ENCODE measurements at regions not wholly inside any gene's neighbourhood (a gene's known extent, or its start where the extent isn't known, plus 50 kb on each side); places are given as distances from the start of the nearest gene placed in this dataset.

GRCh38 chr10:50936335-50936734 lies 50.9 kb upstream of the A1CF start:
- Mint-ChIP-seq H3K27me3 (ENCODE audit: unreplicated experiment) (no peaks in the 10 kb centered on the region), H3K4me1 (ENCODE audit: unreplicated experiment) (no peaks in the 10 kb centered on the region), H3K36me3 (ENCODE audit: low read depth, unreplicated experiment) (no peaks in the 10 kb centered on the region), H3K9me3 (ENCODE audit: unreplicated experiment) (no peaks in the 10 kb centered on the region), H3K27ac (ENCODE audit: unreplicated experiment) (no peak overlapping the region), H3K4me3 (ENCODE audit: unreplicated experiment) (no peak overlapping the region)
- TF ChIP-seq, protein P1, sequence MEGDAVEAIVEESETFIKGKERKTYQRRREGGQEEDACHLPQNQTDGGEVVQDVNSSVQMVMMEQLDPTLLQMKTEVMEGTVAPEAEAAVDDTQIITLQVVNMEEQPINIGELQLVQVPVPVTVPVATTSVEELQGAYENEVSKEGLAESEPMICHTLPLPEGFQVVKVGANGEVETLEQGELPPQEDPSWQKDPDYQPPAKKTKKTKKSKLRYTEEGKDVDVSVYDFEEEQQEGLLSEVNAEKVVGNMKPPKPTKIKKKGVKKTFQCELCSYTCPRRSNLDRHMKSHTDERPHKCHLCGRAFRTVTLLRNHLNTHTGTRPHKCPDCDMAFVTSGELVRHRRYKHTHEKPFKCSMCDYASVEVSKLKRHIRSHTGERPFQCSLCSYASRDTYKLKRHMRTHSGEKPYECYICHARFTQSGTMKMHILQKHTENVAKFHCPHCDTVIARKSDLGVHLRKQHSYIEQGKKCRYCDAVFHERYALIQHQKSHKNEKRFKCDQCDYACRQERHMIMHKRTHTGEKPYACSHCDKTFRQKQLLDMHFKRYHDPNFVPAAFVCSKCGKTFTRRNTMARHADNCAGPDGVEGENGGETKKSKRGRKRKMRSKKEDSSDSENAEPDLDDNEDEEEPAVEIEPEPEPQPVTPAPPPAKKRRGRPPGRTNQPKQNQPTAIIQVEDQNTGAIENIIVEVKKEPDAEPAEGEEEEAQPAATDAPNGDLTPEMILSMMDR (IDR thresholded peaks at IDR 0.05; ENCODE audit: unreplicated experiment) = no peak
- no peak for DNase-seq (ENCODE audit: low spot score)

DNA sequence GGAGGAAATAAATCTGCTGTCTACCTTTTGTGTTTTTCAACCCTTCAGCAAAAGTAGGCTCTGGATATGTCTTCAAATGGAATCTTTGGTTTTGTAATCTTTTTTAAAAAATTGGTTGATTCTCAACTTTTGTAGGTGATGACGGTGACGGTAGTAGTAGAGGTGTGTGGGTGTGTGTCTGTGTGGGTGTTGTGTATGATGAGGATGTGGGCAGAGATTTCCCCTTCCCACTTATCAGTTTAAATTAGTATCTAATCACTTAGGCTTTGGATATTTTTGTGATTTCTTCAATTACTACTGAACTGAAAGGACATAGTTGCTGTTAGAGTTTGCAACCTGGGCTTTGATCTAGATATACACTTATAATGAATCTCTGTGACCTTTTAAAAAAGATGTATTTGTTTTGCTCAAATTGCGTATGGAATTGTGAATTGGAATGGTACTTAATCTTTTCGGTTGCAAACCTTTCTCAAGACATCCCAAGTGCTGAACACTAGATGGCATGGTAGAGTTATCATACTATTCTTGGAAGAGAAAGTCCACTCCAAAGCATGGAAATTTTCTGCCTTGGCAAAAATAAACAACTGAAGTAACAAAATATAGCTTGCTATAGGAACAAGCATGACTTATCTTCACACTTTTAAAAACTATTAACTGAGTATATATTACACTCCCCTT lies 51.9 kb upstream of the A1CF start:
- H3K36me3 Mint-ChIP-seq (ENCODE audit: low read depth, unreplicated experiment) = no peaks in the 10 kb centered on the region
- no peak overlapping the region for H3K27ac Mint-ChIP-seq (ENCODE audit: unreplicated experiment)
- no peaks in the 10 kb centered on the region for H3K9me3 Mint-ChIP-seq (ENCODE audit: unreplicated experiment)
- TF ChIP-seq, protein P1 (IDR thresholded peaks at IDR 0.05; ENCODE audit: unreplicated experiment) = peak; percentile 52
- DNase-seq (ENCODE audit: low spot score) = peak; percentile 9
- no peaks in the 10 kb centered on the region for H3K27me3 Mint-ChIP-seq (ENCODE audit: unreplicated experiment)
- no peaks in the 10 kb centered on the region for H3K4me1 Mint-ChIP-seq (ENCODE audit: unreplicated experiment)
- no peak overlapping the region for H3K4me3 Mint-ChIP-seq (ENCODE audit: unreplicated experiment)

DNA sequence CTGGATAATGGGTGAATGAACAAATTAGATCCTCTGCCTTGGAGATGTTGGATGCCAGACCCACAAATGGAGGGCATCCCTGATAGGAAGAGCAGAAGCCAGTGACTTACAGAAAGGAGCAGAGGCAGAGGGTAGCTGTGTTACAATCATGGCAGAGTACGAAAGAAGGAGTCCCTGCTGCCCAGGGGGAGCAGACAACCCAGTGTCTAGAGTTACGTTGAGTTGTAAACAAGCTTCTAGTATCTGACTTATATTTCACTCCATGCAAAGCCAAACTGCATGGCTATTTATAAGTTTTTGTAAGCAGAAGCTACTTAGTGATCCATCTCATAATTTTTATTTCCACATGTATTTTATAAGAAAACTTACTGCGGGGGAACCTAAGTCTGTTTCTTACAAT lies 56.2 kb upstream of the A1CF start:
- no peak overlapping the region for H3K27ac Mint-ChIP-seq (ENCODE audit: unreplicated experiment)

GRCh38 chr10:50946991-50947781 lies 61.8 kb upstream of the A1CF start:
- no peak for DNase-seq (ENCODE audit: low spot score)
- H3K4me3 Mint-ChIP-seq (ENCODE audit: unreplicated experiment) = no peak overlapping the region
- H3K27me3 Mint-ChIP-seq (ENCODE audit: unreplicated experiment) = peaks cover 1% of the 10 kb centered on the region
- H3K9me3 Mint-ChIP-seq (ENCODE audit: unreplicated experiment) = no peaks in the 10 kb centered on the region
- no peak overlapping the region for H3K27ac Mint-ChIP-seq (ENCODE audit: unreplicated experiment)
- no peaks in the 10 kb centered on the region for H3K36me3 Mint-ChIP-seq (ENCODE audit: low read depth, unreplicated experiment)
- TF ChIP-seq, protein P1 (IDR thresholded peaks at IDR 0.05; ENCODE audit: unreplicated experiment) = no peak
- H3K4me1 Mint-ChIP-seq (ENCODE audit: unreplicated experiment) = no peaks in the 10 kb centered on the region

More for the DNA sequence above, 56.2 kb upstream of the A1CF start:
- TF ChIP-seq, protein P1 (IDR thresholded peaks at IDR 0.05; ENCODE audit: unreplicated experiment) = no peak
- no peaks in the 10 kb centered on the region for H3K36me3 Mint-ChIP-seq (ENCODE audit: low read depth, unreplicated experiment)
- no peaks in the 10 kb centered on the region for H3K9me3 Mint-ChIP-seq (ENCODE audit: unreplicated experiment)
- H3K4me1 Mint-ChIP-seq (ENCODE audit: unreplicated experiment) = no peaks in the 10 kb centered on the region
- peaks cover 1% of the 10 kb centered on the region for H3K27me3 Mint-ChIP-seq (ENCODE audit: unreplicated experiment)
- no peak for DNase-seq (ENCODE audit: low spot score)
- no peak overlapping the region for H3K4me3 Mint-ChIP-seq (ENCODE audit: unreplicated experiment)

- no peaks in the 10 kb centered on the region for H3K4me1 Mint-ChIP-seq (ENCODE audit: unreplicated experiment)
- no peak overlapping the region for H3K27ac Mint-ChIP-seq (ENCODE audit: unreplicated experiment)
These were observed 65.9 kb upstream of the A1CF start for GRCh38 chr10:50951365-50951764.

More at GRCh38 chr10:50951365-50951764, 65.9 kb upstream of the A1CF start:
- Mint-ChIP-seq H3K4me3 (ENCODE audit: unreplicated experiment) (no peak overlapping the region), H3K27me3 (ENCODE audit: unreplicated experiment) (no peaks in the 10 kb centered on the region), H3K9me3 (ENCODE audit: unreplicated experiment) (no peaks in the 10 kb centered on the region), H3K36me3 (ENCODE audit: low read depth, unreplicated experiment) (no peaks in the 10 kb centered on the region)
- TF ChIP-seq, protein P1 (IDR thresholded peaks at IDR 0.05; ENCODE audit: unreplicated experiment) = no peak
- no peak for DNase-seq (ENCODE audit: low spot score)

Measured in endothelial cell (in vitro differentiated cells).